SHP77 (cell line): ENCODE measurements at regions not wholly inside any gene's neighbourhood (a gene's known extent, or its start where the extent isn't known, plus 50 kb on each side); places are given as distances from the start of the nearest gene placed in this dataset.

ENCODE experiments used
- DNase-seq, 2 experiments: peaks; one replicate each; lab custom pipeline; 2025; lab: John Stamatoyannopoulos, UW

GRCh38 chr11:59302991-59303390 is 55.7 kb upstream of the OR5AN1 start:
- DNase-seq = no peak

- no peak for DNase-seq
These were observed 63.3 kb upstream of the OR5AN1 start for GRCh38 chr11:59295435-59295834.

GRCh38 chr11:59292611-59293010 is 66.1 kb upstream of the OR5AN1 start:
- no peak for DNase-seq

GRCh38 chr11:59291228-59291627 is 67.5 kb upstream of the OR5AN1 start:
- DNase-seq = no peak

- no peak for DNase-seq
These were observed 69.1 kb upstream of the OR5AN1 start for GRCh38 chr11:59289356-59290181.

- DNase-seq = no peak
These were observed 72.9 kb upstream of the OR5AN1 start for GRCh38 chr11:59285716-59286260.

- no peak for DNase-seq
These were observed 72.0 kb upstream of the MPEG1 start for GRCh38 chr11:59284773-59285129.

GRCh38 chr11:59283825-59284772 is 71.4 kb upstream of the MPEG1 start:
- DNase-seq = peak in 1 of 2 experiments; percentile 7

- DNase-seq = no peak
These were observed 70.6 kb upstream of the MPEG1 start for GRCh38 chr11:59283311-59283710.

GRCh38 chr11:59281177-59281576 is 68.5 kb upstream of the MPEG1 start:
- DNase-seq = no peak

GRCh38 chr11:59273373-59273841 is 60.7 kb upstream of the MPEG1 start:
- DNase-seq = no peak

GRCh38 chr11:59272771-59273372 is 60.1 kb upstream of the MPEG1 start:
- DNase-seq = no peak

GRCh38 chr11:59271811-59272327 is 59.1 kb upstream of the MPEG1 start:
- no peak for DNase-seq

GRCh38 chr11:59271247-59271755 is 58.6 kb upstream of the MPEG1 start:
- DNase-seq = no peak

- DNase-seq = no peak
These were observed 55.2 kb upstream of the MPEG1 start for GRCh38 chr11:59267736-59268475.

GRCh38 chr11:59267196-59267595 is 54.5 kb upstream of the MPEG1 start:
- no peak for DNase-seq

GRCh38 chr11:59266491-59266890 is 53.8 kb upstream of the MPEG1 start:
- no peak for DNase-seq

GRCh38 chr11:59265735-59266134 is 53.0 kb upstream of the MPEG1 start:
- DNase-seq = no peak

- DNase-seq = no peak
These were observed 52.0 kb upstream of the MPEG1 start for GRCh38 chr11:59264736-59265135.

GRCh38 chr11:59263225-59263894 is 50.6 kb upstream of the MPEG1 start:
- DNase-seq = no peak
